ENCODE measurements at regions not wholly inside any gene's neighbourhood (a gene's known extent, or its start where the extent isn't known, plus 50 kb on each side); places are given as distances from the start of the nearest gene placed in this dataset.
A peak's percentile ranks its signal among the peaks of the same experiment; 100 is the strongest.

- H3K4me3 ChIP-seq: no peak overlapping the region
- H3F3A ChIP-seq (ENCODE audit: low read depth): peaks cover 12% of the 10 kb centered on the region
- no peaks in the 10 kb centered on the region for H4K20me1 ChIP-seq (ENCODE audit: low read depth)
- Mint-ChIP-seq H3K4me1 (peaks cover 8% of the 10 kb centered on the region), H3K9me3 (peaks cover 6% of the 10 kb centered on the region), H3K36me3 (no peaks in the 10 kb centered on the region), H3K27ac (no peak overlapping the region), H3K27me3 (ENCODE audit: insufficient read depth, low read depth) (peaks cover 12% of the 10 kb centered on the region), H3K4me3 (no peak overlapping the region)
- H3K79me2 ChIP-seq (ENCODE audit: low read depth): no peaks in the 10 kb centered on the region
- H3K9me3 ChIP-seq (ENCODE audit: low read depth): no peaks in the 10 kb centered on the region
- no peaks in the 10 kb centered on the region for H3K27me3 ChIP-seq
- TF ChIP-seq EZH2 (IDR thresholded peaks at IDR 0.05): no peak
- TF ChIP-seq EZH2phosphoT487 (IDR thresholded peaks at IDR 0.05): no peak
- TF ChIP-seq CTCF (IDR thresholded peaks at IDR 0.05): no peak
- H3K9ac ChIP-seq: no peak overlapping the region
- H2AFZ ChIP-seq (replicated peaks): peak overlapping the region; percentile 87
- peak overlapping the region; percentile 85 for H3K27ac ChIP-seq
- H3K36me3 ChIP-seq: no peaks in the 10 kb centered on the region
- peak; percentile 26 for DNase-seq (ENCODE audit: low spot score)
- H3K4me2 ChIP-seq: no peak overlapping the region
- H3K4me1 ChIP-seq: peaks cover 15% of the 10 kb centered on the region
These were observed 64.8 kb upstream of the PLEKHG3 start for GRCh38 chr14:64639340-64639821.

GRCh38 chr14:64640839-64641238 lies 63.4 kb upstream of the PLEKHG3 start:
- peaks cover 6% of the 10 kb centered on the region for H3K9me3 Mint-ChIP-seq
- peaks cover 18% of the 10 kb centered on the region for H3K4me1 Mint-ChIP-seq
- H3K27me3 ChIP-seq: no peaks in the 10 kb centered on the region
- TF ChIP-seq EZH2phosphoT487 (IDR thresholded peaks at IDR 0.05) (no peak), CTCF (IDR thresholded peaks at IDR 0.05) (no peak), EZH2 (IDR thresholded peaks at IDR 0.05) (no peak)
- H3K36me3 ChIP-seq: no peaks in the 10 kb centered on the region
- H3K27me3 Mint-ChIP-seq (ENCODE audit: insufficient read depth, low read depth): peaks cover 12% of the 10 kb centered on the region
- no peaks in the 10 kb centered on the region for H3K36me3 Mint-ChIP-seq
- H3K4me1 ChIP-seq: peaks cover 25% of the 10 kb centered on the region
- H3K27ac ChIP-seq: no peak overlapping the region
- no peaks in the 10 kb centered on the region for H3K79me2 ChIP-seq (ENCODE audit: low read depth)
- DNase-seq (ENCODE audit: low spot score): no peak
- no peak overlapping the region for H2AFZ ChIP-seq (replicated peaks)
- no peaks in the 10 kb centered on the region for H3K9me3 ChIP-seq (ENCODE audit: low read depth)
- H3K4me3 ChIP-seq: no peak overlapping the region
- H3K27ac Mint-ChIP-seq: no peak overlapping the region
- no peak overlapping the region for H3K9ac ChIP-seq
- H3F3A ChIP-seq (ENCODE audit: low read depth): peaks cover 12% of the 10 kb centered on the region
- H4K20me1 ChIP-seq (ENCODE audit: low read depth): no peaks in the 10 kb centered on the region
- H3K4me3 Mint-ChIP-seq: no peak overlapping the region
- H3K4me2 ChIP-seq: no peak overlapping the region

GRCh38 chr14:64641760-64642159 lies 62.5 kb upstream of the PLEKHG3 start:
- no peak for DNase-seq (ENCODE audit: low spot score)
- no peak overlapping the region for H3K4me3 Mint-ChIP-seq
- Histone ChIP-seq H3K27me3 (no peaks in the 10 kb centered on the region), H2AFZ (replicated peaks) (no peak overlapping the region), H3K27ac (no peak overlapping the region), H3F3A (ENCODE audit: low read depth) (peaks cover 12% of the 10 kb centered on the region), H3K79me2 (ENCODE audit: low read depth) (no peaks in the 10 kb centered on the region), H3K9ac (no peak overlapping the region), H4K20me1 (ENCODE audit: low read depth) (no peaks in the 10 kb centered on the region), H3K4me1 (peaks cover 29% of the 10 kb centered on the region), H3K4me2 (no peak overlapping the region), H3K36me3 (no peaks in the 10 kb centered on the region), H3K4me3 (no peak overlapping the region), H3K9me3 (ENCODE audit: low read depth) (no peaks in the 10 kb centered on the region)
- no peak overlapping the region for H3K27ac Mint-ChIP-seq
- H3K4me1 Mint-ChIP-seq: peaks cover 21% of the 10 kb centered on the region
- TF ChIP-seq EZH2phosphoT487 (IDR thresholded peaks at IDR 0.05): no peak
- TF ChIP-seq EZH2 (IDR thresholded peaks at IDR 0.05): no peak
- no peak for TF ChIP-seq CTCF (IDR thresholded peaks at IDR 0.05)
- peaks cover 6% of the 10 kb centered on the region for H3K9me3 Mint-ChIP-seq
- H3K36me3 Mint-ChIP-seq: no peaks in the 10 kb centered on the region
- peaks cover 9% of the 10 kb centered on the region for H3K27me3 Mint-ChIP-seq (ENCODE audit: insufficient read depth, low read depth)
